ENCODE measurements at regions not wholly inside any gene's neighbourhood (a gene's known extent, or its start where the extent isn't known, plus 50 kb on each side); places are given as distances from the start of the nearest gene placed in this dataset.

DNA sequence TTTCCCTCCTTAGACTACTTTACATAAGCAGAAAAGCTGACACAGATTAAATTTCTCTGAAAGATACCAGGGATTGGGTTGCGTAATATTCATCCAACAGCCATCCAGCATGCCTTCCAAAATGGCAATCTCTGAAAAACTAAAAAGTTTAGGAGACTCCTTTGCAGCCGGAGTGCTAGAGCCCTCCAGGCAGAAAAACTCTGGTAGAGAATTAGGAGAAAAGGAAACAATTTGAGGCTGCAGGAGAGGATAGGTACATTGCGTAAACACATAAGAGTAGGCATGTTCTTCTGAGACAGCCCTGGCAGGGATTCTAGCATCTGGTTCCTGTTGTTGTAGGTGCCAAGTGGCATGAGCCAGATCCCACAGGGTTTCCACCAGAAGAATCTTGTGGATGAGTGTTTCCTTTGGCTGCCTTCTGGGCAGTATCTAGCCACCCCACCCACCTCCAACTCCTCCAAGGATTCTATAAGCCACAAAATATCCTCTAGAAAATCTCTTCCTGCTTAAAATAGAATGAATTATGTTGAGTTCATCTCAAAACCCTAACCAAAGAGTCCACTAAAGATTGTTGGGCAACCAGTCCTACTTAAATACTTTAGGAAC lies 402.4 kb downstream of the HGF start:
- H3K4me3 ChIP-seq, result no peak overlapping the region
- in situ Hi-C loops (cut with MboI; ENCODE audit: low sequenced_read_pairs), result no loop called here
- no peaks in the 10 kb centered on the region for H3K36me3 ChIP-seq (replicated peaks)
- H3K27me3 ChIP-seq (ENCODE audit: low read depth), result no peaks in the 10 kb centered on the region
- peaks cover 15% of the 10 kb centered on the region for H3K4me1 ChIP-seq
- no peaks in the 10 kb centered on the region for H3K9me3 ChIP-seq
- no peak for DNase-seq (ENCODE audit: low spot score in 2 of 2)

- DNase-seq (ENCODE audit: low spot score in 2 of 2), result no peak
- H3K27me3 ChIP-seq (ENCODE audit: low read depth), result no peaks in the 10 kb centered on the region
- in situ Hi-C loops (cut with MboI; ENCODE audit: low sequenced_read_pairs), result no loop called here
- H3K4me1 ChIP-seq, result peaks cover 12% of the 10 kb centered on the region
- no peaks in the 10 kb centered on the region for H3K36me3 ChIP-seq (replicated peaks)
- no peaks in the 10 kb centered on the region for H3K9me3 ChIP-seq
- H3K4me3 ChIP-seq, result no peak overlapping the region
Observed at GRCh38 chr7:81366546-81366945, 403.3 kb downstream of the HGF start.

DNA sequence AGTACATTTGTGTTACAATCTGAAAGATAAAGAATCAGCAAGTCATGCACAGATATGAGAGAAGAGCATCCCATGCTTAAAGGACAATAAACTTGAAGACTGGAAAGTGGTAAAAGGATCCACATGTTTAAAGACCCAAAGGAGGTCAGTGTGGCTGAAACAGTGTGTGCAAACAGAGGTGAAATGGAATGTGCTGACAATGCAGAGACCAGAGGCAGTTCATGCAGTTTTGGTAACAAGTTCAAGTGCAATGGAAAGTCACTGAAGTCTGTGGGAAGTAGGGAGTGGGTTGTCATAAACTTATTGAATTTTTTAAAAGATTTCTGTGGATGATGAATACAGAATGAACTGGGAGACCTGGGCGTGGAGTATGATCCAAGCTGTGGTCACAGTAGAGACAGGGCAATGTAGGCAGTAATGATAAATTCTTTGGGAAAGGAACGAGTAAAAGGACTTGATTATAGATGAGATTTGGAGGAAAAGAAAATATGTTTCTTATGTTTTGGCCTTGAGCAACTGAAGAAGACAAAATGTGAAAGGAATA lies 408.0 kb downstream of the HGF start:
- Histone ChIP-seq H3K4me3 (no peak overlapping the region), H3K4me1 (peaks cover 6% of the 10 kb centered on the region), H3K36me3 (replicated peaks) (no peaks in the 10 kb centered on the region), H3K27me3 (ENCODE audit: low read depth) (no peaks in the 10 kb centered on the region; the same call in 1 of the 2 replicates), H3K9me3 (no peaks in the 10 kb centered on the region)
- in situ Hi-C loops (cut with MboI; ENCODE audit: low sequenced_read_pairs), result no loop called here
- DNase-seq (ENCODE audit: low spot score in 2 of 2), result no peak

GRCh38 chr7:81355911-81356310 lies 413.9 kb downstream of the HGF start:
- in situ Hi-C loops (cut with MboI; ENCODE audit: low sequenced_read_pairs), result no loop called here
- DNase-seq (ENCODE audit: low spot score in 2 of 2), result no peak

DNA sequence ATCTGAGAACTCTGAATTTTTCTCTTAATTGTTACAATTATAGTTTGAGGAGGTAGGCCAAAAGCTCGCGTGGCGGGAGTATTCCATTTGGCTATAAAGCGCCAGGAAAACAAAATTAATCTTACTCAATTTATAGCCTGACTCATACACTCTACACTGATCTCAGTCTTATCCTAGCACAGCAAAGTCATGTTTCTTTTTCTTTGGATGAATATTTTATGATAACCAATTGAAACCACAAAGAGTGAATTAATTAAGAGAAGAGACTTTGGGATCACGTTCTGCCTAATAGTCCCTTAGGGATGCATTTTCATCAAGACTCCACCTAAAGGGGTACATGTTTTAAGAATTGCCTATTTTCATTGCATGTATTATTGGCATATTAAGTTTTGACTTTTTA lies 420.8 kb downstream of the HGF start:
- Histone ChIP-seq H3K9me3 (no peaks in the 10 kb centered on the region), H3K36me3 (replicated peaks) (no peaks in the 10 kb centered on the region), H3K27me3 (ENCODE audit: low read depth) (no peaks in the 10 kb centered on the region), H3K4me3 (no peak overlapping the region), H3K4me1 (no peaks in the 10 kb centered on the region)
- in situ Hi-C loops (cut with MboI; ENCODE audit: low sequenced_read_pairs), result no loop called here
- DNase-seq (ENCODE audit: low spot score in 2 of 2), result no peak

More at GRCh38 chr7:81355911-81356310, 413.9 kb downstream of the HGF start:
- Histone ChIP-seq H3K9me3 (no peaks in the 10 kb centered on the region), H3K4me1 (0 out of 2 replicates have a peak, but pooled peaks cover 3% of the 10 kb centered on the region), H3K27me3 (ENCODE audit: low read depth) (no peaks in the 10 kb centered on the region; the same call in 1 of the 2 replicates), H3K36me3 (replicated peaks) (no peaks in the 10 kb centered on the region), H3K4me3 (no peak overlapping the region)

GRCh38 chr7:81339946-81340345 lies 421.1 kb upstream of the SEMA3C start:
- in situ Hi-C loops (cut with MboI; ENCODE audit: low sequenced_read_pairs), result no loop called here
- no peaks in the 10 kb centered on the region for H3K4me1 ChIP-seq
- H3K9me3 ChIP-seq, result no peaks in the 10 kb centered on the region
- no peaks in the 10 kb centered on the region for H3K27me3 ChIP-seq (ENCODE audit: low read depth)
- no peak overlapping the region for H3K4me3 ChIP-seq
- DNase-seq (ENCODE audit: low spot score in 2 of 2), result no peak
- H3K36me3 ChIP-seq (replicated peaks), result no peaks in the 10 kb centered on the region

DNA sequence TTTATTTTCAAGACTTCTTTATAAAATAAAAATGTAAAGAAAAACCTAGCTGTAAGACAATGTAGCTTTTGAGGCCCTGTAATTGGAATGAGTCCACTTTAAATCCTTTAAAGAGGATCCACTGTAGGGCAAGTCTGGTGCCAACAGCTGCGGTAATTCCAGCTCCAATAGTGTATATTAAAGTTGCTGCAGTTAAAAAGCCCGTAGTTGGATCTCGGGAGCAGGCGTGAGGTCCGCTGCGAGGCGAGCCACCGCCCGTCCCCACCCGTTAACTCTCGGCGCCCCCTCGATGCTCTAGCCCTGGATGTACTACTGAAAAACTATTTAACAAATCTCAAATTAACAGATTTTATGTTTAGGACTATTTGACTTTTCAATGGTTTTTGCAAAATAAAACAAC lies 414.7 kb upstream of the SEMA3C start:
- no peaks in the 10 kb centered on the region for H3K4me1 ChIP-seq
- H3K27me3 ChIP-seq (ENCODE audit: low read depth), result no peaks in the 10 kb centered on the region
- in situ Hi-C loops (cut with MboI; ENCODE audit: low sequenced_read_pairs), result no loop called here
- no peak for DNase-seq (ENCODE audit: low spot score in 2 of 2)
- H3K36me3 ChIP-seq (replicated peaks), result no peaks in the 10 kb centered on the region
- no peaks in the 10 kb centered on the region for H3K9me3 ChIP-seq
- H3K4me3 ChIP-seq, result no peak overlapping the region

DNA sequence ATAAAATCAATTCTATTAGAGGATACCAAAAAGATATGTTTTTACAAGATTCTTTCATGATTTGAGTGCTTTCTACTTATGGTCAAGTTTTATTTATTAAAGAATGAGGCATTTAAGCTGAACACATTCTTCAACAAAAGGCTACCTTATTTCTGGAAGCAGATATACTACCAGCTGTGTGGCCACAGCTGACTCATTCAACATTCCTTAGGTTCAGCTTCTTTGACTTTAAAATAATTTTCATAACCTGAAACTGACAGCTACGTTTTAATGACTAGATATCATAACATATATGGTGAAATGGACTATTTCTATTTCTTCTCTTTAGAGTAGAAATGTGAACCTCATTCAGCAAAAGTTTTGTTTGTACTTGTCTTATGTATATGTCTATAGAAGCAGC lies 414.2 kb upstream of the SEMA3C start:
- no peak overlapping the region for H3K4me3 ChIP-seq
- in situ Hi-C loops (cut with MboI; ENCODE audit: low sequenced_read_pairs), result no loop called here
- no peaks in the 10 kb centered on the region for H3K36me3 ChIP-seq (replicated peaks)
- no peaks in the 10 kb centered on the region for H3K27me3 ChIP-seq (ENCODE audit: low read depth)
- no peaks in the 10 kb centered on the region for H3K9me3 ChIP-seq
- DNase-seq (ENCODE audit: low spot score in 2 of 2), result no peak
- no peaks in the 10 kb centered on the region for H3K4me1 ChIP-seq

GRCh38 chr7:81331061-81332018 lies 412.5 kb upstream of the SEMA3C start:
- Histone ChIP-seq H3K4me1 (no peaks in the 10 kb centered on the region), H3K36me3 (replicated peaks) (no peaks in the 10 kb centered on the region), H3K27me3 (ENCODE audit: low read depth) (no peaks in the 10 kb centered on the region), H3K4me3 (no peak overlapping the region), H3K9me3 (no peaks in the 10 kb centered on the region)
- DNase-seq (ENCODE audit: low spot score in 2 of 2), result no peak
- in situ Hi-C loops (cut with MboI; ENCODE audit: low sequenced_read_pairs), result no loop called here

- no peaks in the 10 kb centered on the region for H3K4me1 ChIP-seq
- H3K9me3 ChIP-seq, result no peaks in the 10 kb centered on the region
- H3K27me3 ChIP-seq (ENCODE audit: low read depth), result no peaks in the 10 kb centered on the region
- no peak for DNase-seq (ENCODE audit: low spot score in 2 of 2)
- in situ Hi-C loops (cut with MboI; ENCODE audit: low sequenced_read_pairs), result no loop called here
- no peaks in the 10 kb centered on the region for H3K36me3 ChIP-seq (replicated peaks)
- H3K4me3 ChIP-seq, result no peak overlapping the region
Observed at GRCh38 chr7:81330108-81330507, 411.3 kb upstream of the SEMA3C start.

DNA sequence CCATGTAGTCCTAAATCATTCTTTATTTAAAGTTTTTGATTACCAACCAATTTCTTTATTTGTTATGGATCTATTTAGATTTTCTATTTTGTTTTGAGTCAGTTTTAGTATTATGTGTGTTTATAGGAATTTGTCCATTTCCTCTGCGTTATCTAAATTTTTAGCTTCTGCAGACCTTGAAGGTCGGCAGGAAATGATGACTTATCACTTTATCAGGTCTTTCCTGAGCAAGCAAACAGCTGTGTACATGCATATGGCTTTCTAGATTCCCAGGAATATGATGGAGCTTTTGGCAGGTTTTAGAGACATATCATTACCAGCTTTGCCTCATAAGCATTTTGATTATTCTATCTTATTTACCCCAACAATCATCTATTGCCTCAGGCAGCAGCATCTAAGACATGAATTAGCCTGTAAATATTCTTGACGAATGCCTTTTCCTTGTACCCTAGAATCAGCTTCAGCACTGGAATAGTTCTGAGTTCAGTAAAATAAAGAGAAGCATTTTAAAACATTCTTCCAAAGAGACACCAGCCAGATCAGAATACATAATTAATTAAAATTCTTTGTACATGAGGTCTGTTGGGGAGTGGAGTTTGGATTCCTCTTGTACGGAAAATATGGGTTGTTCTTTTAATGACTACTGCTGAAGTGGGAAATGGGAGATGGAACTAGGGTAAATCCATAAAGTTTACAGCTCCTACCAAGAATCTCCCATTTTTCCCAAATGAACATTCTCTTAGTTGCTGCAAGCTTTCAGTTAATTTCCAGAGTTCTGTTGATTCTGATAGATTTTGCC lies 408.8 kb upstream of the SEMA3C start:
- Histone ChIP-seq H3K4me1 (no peaks in the 10 kb centered on the region), H3K4me3 (no peak overlapping the region), H3K36me3 (replicated peaks) (no peaks in the 10 kb centered on the region), H3K27me3 (ENCODE audit: low read depth) (no peaks in the 10 kb centered on the region), H3K9me3 (no peaks in the 10 kb centered on the region)
- in situ Hi-C loops (cut with MboI; ENCODE audit: low sequenced_read_pairs), result no loop called here
- DNase-seq (ENCODE audit: low spot score in 2 of 2), result no peak

GRCh38 chr7:81321949-81322348 lies 403.1 kb upstream of the SEMA3C start:
- in situ Hi-C loops (cut with MboI; ENCODE audit: low sequenced_read_pairs), result no loop called here
- Histone ChIP-seq H3K4me3 (no peak overlapping the region), H3K27me3 (ENCODE audit: low read depth) (no peaks in the 10 kb centered on the region)

GRCh38 chr7:81317741-81318140 lies 398.9 kb upstream of the SEMA3C start:
- no peak for DNase-seq (ENCODE audit: low spot score in 2 of 2)
- H3K36me3 ChIP-seq (replicated peaks), result no peaks in the 10 kb centered on the region
- H3K27me3 ChIP-seq (ENCODE audit: low read depth), result no peaks in the 10 kb centered on the region
- H3K9me3 ChIP-seq, result no peaks in the 10 kb centered on the region
- H3K4me3 ChIP-seq, result no peak overlapping the region
- in situ Hi-C loops (cut with MboI; ENCODE audit: low sequenced_read_pairs), result no loop called here
- H3K4me1 ChIP-seq, result no peaks in the 10 kb centered on the region

More at GRCh38 chr7:81321949-81322348, 403.1 kb upstream of the SEMA3C start:
- Histone ChIP-seq H3K36me3 (replicated peaks) (no peaks in the 10 kb centered on the region), H3K4me1 (no peaks in the 10 kb centered on the region), H3K9me3 (no peaks in the 10 kb centered on the region)
- no peak for DNase-seq (ENCODE audit: low spot score in 2 of 2)

Data from HAP-1 (cell line).